GM03348 (cell line): ENCODE measurements at regions not wholly inside any gene's neighbourhood (a gene's known extent, or its start where the extent isn't known, plus 50 kb on each side); places are given as distances from the start of the nearest gene placed in this dataset.
A peak's percentile ranks its signal among the peaks of the same experiment; 100 is the strongest.

ENCODE experiments used
- DNase-seq: peaks from one replicate; pipeline ENCODE4 v3.0.0; 2012; ENCODE audit warnings: low spot score

DNA sequence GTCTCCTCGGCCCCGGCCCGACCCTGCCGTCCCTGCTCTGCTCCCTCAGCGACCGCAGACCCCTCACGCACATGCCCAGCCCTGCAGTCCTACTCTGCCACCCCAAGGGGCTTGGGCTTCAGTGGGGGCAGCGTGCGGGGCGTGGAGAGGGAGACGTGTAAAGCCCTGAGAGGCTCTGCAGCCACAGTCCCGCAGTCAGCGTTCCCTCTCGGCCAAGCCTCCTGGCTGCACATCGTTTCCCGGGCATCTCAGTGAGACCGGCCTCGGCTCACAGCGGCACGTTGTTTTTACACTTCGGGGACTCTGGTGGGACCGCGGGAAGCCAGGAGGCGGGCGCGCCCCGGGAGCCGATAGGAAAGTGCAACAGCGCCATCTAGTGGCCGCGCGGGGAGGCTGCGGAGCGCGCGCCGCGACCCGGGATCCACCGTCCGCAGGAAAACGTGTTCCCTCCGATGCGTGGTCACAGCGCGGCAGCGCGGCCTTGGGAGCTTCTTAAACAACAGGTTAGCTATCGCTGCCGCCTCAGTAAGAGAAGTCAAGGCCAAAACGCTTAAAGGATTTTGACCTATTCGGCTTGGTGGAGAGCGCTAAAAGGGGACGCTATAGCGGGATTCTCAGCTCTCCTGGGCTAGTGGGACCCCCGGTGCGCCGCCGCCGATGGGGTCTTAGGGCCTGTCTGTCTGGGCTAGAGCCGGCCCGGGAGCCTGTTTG is 226.8 kb upstream of the IGF1R start:
- peak; percentile 92 for DNase-seq

DNA sequence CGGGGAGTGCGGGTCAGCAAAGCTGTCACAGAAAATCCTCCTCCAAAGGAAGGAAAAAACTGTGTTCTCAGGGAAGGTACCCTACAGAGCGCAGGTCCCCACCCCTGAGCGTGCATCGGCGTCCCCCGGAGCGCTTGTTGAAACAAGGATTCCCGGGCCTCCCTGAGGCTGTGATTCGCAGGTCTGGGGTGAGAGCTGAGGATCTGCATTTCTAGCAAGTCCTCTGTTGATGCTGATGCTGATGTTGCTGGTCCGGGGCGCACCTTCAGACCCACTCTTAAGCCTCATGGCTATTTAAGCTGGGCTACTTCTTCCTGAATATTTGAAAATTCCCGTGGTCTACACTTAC is 226.2 kb upstream of the IGF1R start:
- DNase-seq, result no peak

DNA sequence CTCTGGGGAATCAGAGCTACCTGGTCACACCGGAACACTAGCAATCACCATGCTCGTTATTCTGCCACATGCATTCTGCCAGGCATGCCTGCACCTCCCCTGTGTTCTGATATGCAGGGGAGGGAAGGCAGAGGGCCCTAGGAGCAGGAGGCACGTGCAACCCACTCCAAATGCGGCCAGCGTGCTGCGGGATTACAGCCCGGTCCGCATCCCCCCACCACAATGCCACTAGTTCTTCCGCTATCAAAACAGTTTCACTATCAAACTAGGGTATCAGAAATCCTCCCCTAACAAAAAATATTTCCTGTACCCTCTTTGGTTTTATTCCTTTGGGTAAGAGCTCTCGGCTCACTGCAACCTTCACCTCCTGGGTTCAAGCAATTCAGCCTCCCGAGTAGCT is 223.2 kb upstream of the IGF1R start:
- DNase-seq, result no peak

DNA sequence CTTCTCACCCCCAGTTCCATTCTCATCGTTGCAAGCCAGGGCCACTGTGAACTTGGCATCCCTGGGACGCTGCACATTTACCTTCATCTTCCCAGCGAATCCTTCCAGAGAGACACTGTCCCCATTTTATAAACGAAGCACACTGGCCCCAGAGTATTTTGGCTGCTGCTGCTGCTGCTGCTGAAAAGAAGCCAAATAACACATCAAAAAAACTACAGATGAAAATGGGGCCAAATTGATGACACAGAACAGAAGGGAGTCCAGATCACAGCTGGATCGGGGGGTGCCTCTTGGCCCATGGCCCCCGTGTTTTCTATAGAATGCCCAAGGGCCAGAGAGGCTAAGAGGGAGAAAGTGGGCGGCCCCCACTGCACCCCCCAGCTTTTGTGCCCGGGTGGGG is 221.0 kb upstream of the IGF1R start:
- DNase-seq, result no peak

DNA sequence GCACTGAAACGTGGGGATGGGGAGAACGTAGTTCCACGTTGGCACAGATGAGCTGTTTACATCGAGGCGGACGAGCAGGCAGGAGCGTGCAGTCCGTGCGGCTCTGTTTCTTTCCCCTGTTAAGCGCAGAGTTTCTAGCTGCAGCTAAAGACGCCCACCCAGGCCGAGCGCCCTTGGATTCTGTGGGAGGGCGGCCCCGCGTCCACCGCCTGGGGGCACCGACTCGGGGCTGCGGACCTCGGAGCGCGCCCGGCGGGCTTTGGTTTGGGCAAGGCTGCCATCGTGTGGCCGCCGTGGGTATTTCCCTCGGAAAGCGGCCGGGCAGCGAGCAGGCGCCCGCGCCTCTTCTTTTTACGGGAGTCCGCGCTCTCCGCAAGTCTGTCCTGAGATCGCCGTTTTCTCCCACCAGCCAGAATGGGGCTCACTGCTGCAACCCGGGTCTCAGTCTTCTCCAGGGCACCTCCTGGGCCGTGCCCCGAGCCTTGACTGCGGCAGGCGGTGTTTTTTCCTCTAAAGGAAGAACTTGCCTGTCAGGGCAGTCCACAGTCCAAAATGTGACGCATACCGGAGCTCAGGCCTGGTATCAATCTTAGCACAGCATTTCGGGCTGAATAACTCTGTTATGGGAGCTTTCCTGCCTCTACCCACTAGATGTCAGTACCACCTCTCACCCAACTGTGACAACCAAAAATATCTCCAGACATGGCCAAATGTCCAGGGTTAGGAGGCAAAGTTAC is 219.9 kb upstream of the IGF1R start:
- DNase-seq, result peak; percentile 94

DNA sequence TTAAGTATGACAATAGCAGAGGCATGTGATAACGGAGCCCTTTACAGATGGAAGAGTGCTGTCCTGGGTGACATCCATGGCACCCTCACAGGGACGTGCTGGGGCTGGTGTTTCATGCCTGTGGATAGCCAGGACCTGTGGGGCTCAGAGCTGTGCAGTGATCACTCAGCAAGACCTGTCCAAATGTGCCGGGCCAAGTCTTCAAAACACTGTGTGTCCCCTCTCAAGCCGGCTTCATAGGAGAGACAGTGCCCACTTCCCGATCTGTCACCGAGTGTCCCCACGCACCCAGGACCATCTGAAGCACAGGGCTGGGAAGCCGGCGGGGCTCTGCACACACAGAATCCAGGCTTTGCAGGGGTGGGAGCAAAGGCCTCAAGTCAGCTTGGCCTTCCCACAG is 217.2 kb upstream of the IGF1R start:
- no peak for DNase-seq

DNA sequence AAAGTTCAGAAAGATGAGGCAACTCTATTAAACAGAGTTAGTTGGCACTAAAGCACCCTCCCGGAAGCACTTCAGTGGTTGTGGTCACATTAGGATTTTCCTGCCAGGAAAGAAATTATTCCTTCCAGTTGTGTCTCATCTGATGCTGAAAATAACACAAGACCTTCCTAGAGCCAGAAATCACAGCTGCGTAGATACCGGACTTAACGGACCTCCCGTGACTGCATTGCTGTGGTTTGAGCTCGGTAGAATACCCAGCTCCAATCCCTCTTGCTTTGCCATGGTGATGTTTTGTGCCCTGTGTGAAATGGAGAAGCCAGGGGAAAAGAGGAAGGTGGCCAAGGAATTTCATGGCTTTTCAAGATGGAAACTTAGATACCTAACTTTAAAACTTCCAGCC is 215.0 kb upstream of the IGF1R start:
- no peak for DNase-seq

DNA sequence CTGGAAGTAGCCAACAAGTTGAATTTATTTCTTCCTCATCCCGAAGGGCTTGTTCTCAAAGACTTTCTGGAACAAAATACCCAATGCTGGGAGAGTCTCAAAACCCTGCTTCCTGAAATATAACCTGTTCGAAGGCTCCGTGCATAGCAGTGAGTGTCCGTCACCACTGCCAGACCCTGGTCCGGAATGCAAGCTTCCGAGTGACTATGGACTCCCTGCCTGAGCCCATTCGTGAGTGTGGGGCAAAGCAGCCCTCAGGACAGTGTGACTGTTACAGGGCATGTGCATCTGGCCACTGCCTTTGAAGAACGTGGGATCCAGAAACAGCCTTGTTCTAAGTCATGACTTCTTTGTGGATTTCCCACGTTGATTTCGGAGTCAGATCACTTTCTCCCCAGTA is 214.5 kb upstream of the IGF1R start:
- no peak for DNase-seq

DNA sequence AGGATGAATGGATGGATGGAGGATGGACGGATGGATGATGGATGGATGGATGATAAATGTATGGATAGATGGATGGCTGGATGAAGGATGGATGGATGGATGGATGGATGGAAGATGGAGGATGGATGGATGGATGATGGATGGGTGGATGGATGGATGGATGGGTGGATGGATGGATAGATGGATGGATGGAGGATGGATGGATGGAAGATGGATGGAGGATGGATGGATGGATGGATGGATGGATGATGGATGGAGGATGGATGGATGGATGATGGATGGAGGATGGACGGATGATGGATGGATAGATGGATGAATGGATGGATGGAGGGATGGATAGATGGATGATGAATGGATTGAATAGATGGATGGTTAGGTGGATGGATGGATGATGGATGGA is 210.6 kb upstream of the IGF1R start:
- no peak for DNase-seq

DNA sequence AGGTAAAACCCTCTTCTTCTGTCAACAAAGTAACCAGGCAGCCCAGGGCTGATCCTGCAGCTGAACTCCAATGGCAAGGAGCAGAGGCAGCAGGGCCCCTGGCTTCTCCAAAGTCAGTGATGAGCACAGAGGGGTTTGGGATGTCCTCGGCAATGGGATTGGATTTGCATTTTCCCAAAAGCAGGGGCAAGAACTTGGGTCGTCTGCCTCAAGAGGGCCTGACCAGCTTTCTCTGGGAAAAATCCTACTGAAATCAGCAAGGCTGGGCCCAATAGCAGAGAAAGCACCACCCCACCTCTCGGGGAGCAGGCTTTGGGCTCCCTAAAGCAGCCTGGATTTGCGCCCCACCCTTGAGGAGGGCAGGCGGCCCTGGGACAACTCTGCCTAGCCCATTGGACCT is 210.0 kb upstream of the IGF1R start:
- DNase-seq, result no peak

DNA sequence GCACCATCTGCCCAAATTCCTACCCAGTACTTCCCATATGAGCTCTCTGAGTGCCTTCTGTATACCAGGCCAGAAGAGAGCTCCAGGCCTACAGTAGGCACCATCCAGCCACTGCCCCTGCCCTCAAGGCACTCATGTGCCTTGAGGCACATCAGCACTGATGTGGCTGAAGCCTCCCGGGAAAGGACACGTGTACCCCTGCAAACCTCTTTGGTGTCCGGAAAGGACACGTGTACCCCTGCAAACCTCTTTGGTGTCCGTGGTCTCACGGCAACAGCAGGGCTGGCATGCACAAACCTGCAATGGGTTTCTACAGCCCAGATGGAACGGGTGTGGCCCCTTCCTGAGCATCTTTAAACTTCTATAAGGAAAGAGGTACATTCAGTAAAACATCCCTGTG is 209.4 kb upstream of the IGF1R start:
- no peak for DNase-seq

DNA sequence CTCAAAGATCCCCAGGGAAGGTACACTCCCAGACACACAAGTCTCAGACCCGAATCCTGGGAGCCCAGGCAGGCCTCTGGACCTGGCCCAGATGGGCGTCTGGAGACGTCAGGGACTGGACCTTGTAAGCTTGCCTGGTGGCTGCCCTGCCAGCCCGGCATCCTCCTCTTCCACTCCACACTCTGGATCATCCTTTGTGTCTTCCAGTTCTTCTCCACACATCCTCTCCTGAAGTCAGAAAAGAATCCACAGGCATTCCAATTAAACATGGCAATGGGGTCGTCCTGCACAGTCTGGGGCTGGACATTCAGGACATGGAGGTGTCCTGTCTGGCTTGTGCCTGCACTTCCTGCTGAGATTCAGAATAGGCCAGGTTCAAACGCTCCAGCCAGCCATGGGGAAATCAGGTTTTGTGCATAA is 208.8 kb upstream of the IGF1R start:
- DNase-seq, result no peak

DNA sequence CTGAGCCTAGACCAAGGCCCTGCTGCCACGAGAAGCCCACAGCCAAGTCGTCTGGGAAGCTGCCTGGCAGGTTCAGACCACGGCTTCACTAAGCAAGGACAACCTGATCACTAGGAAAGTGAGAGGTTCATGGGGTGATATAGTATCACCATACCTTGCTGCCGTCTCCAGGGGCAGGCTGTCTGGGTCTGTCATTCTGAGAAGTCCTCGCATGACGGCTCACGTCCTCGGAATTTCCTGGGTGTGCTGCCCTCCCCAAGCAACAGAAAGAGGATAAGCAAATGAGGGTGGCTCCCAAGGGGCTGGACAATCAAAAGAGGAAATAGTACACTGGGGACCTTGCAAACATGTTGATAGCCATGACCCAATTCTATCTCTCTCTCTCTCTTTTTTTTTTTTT is 207.4 kb upstream of the IGF1R start:
- DNase-seq, result no peak

DNA sequence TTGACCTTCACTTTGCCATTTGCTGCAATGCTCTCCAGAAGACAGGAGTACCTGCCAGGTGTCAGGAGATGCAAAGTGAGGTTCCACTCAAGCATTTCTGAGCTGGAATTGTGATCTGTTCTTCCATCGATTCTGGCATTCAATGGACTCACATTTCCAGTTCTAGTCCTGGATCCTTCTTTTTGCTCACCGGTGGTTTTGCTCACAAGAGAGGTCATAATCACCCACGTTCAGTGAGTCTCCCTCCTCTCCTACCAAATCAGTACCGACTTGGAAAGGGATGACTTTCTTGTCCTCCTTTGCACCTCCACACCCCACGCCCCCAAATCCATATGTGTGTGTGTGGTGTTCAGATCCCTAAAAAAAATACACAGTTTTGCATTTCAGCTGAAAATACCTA is 206.7 kb upstream of the IGF1R start:
- DNase-seq, result no peak

DNA sequence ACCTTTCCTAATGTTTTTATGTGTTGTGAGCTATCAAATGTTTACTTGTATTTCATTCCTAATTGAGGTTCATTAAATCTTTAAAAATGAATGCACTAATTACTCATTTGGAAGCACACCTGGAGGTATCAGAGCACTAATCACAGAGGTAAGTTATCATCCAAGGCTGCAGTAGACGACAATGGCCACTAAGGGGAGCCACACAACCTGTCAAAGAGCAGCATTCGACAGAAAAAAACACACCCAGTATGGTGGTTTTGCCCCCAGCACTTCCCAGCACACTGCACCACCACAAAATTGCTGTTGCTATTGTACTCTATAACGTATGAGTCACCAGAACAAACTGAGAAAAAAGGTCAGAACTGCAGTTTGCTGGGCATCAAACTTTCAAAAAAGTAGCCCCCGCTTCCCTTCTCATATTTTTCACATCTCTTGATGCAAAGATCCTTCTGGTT is 205.9 kb upstream of the IGF1R start:
- DNase-seq, result peak; percentile 79

DNA sequence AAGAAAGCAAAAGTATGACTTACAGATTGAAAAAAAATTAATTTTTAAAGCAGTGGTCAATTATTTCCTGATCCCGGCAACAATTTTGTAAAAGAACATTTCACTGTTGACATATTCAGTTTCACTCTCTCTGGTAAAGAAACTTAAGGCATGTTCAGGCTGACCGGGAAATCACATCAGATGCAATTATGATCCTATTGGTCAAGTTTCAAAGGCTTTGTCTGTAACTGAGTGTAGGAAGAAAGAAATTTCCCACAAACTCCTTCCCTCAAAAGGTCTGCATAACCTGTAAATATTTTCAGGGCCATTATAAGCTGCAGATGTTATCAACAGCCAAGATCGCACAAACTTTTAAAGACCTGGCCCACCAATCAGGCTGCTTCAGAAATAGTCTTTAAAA is 205.4 kb upstream of the IGF1R start:
- DNase-seq, result no peak

DNA sequence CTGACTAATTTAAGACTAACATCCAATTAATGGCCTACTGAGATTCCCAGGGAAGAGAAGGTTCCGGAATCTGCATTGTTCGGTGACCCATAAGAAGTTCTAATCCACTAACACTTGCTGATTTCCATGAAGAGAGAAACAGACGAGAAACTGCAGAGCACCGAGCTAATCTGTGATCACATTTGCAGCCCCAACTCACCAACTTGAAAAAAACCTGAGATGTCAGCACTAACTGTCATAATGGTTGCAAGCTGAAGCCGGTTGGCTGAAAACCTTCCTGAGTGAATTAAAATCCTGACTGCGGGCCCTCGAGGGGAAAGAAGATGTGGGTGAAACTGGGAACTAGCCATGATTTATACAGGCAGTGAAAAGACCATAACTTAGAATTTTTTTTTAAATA is 204.8 kb upstream of the IGF1R start:
- no peak for DNase-seq

DNA sequence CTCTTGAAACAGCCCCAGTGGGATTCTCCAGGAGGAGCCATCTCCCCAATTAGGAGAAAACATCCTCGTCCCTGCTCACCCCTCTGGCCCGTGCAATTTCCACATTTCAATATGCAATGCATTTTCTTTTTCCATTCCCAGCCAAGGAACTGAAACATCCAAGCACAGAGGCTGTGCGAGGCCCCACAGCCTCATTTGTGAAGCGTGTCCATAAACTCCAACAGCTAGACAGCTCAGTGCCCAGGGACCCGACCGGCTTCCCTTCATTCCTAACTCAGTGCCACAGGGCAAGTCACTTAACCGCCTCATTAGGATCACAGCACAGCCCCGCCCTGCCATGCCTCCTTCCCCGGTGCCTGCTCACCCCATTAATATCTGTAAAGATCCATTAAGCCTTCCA is 204.2 kb upstream of the IGF1R start:
- DNase-seq, result no peak

DNA sequence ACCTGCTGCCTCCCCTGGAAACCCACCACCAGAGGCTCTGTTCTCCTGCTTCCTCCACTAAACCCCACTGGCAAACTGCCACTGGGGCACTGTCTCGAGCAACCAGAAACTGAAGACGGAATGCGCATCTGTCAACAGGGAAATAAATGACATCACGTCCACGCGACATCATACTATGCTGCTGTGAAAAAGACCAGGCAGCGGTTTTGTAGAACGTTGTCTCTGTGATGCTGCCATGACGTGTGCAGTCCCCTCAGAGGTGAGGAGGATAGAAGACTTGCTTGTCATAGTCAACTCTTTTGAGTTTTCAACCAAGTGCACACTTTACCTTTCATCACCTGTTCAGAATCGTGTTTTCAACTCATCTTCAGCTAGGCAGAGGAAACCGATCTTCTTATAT is 203.0 kb upstream of the IGF1R start:
- DNase-seq, result no peak

DNA sequence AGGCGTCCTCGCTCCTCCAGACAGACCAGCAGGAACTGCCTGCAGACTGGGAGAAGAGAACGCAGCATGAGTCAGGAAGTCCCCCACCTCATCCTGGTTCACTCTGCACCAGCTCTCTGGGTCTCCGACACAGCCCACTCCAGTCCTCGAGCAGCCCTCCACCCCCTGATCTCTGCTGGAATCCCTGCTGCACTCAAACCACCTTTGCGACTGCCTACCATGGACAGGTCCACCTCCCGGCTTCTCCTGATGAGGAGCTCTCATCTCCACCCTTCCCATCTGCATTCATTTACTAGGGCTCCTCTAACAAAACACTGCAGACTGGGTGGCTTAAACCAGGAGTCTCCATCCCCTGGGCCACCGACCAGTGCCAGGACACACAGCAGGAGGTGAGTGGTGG is 202.3 kb upstream of the IGF1R start:
- DNase-seq, result no peak

DNA sequence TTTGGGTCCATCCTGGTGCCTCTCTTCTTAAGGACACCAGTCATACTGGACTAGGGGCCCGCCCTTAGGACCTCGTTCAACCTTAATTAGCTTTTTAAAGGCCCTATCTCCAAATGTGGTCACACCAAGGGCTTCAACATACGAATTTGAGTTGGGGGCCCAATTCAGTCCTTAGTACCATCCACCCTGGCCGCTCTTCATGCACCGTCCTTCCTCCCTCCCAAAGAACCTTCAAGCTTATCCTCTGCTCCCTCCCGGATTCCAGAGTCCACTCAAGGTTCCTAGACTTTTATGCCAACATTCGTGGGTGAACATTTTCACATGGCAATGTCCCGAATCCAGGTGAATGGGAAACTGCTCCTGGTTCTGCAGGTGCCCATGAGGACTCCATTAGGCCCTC is 201.3 kb upstream of the IGF1R start:
- no peak for DNase-seq

DNA sequence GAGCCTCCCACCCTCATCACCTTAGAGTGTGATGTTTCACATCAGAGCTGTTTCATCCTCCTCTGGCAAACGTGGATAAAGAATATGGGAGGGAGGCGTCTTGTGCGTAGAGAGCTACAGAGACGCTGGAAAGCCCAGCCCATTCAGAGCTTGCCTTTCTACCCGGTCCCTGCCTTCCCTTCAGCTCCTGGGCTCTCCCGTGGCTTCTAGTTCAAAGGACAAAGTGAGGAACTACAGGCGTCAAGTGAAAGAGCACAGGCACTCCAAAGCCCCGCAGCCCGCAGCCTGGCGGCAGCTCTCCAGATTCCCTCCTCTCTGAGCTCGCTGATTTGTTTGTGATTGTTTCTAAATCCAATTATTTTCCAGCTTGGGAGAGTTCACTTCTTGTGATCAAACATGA is 197.1 kb upstream of the IGF1R start:
- no peak for DNase-seq

DNA sequence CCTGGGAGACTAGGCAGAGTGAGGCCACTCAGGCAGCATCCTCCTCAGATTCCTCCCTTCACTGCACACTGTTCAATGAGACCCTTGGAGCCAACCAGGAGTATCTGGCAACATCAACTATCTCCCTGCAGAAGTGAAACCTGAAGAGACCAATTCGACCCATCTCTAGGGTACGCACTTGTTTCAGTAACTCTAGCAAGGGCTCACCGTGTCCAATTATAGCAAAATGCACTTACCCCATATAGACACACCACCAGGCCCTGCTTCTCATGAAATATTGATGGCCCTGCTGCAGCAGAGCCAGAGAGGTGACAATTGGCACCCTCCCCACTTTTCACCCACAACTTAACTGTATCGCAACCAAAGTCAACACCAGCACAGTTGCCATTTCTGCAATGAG is 196.1 kb upstream of the IGF1R start:
- DNase-seq, result no peak

DNA sequence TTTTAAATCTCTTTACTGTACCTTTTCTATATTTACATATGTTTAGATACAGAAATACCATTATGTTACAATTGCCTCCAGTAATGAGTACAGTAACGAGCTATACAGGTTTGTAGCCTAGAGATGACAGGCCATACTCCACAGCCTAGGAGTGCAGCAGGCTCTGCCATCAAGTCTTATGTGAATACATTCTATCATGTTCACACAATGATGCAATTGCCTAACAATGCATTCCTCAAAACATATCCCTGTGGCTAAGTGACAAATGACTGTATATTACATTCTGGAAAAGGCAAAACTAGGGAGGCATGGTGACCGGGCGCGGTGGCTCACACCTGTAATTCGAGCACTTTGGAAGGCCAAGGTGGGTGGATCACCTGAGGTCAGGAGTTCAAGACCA is 192.4 kb upstream of the IGF1R start:
- no peak for DNase-seq
